Transverse colon (tissue), 3 donors: ENCODE measurements at regions not wholly inside any gene's neighbourhood (a gene's known extent, or its start where the extent isn't known, plus 50 kb on each side); places are given as distances from the start of the nearest gene placed in this dataset.

Experiments used
- EP300 ChIP-seq: sonication (generic); formaldehyde crosslinking; IDR thresholded peaks from one replicate; pipeline ENCODE4 v1.6.1; 2017; ENCODE audit warnings: antibody characterized with exemption, low read depth
- POLR2A ChIP-seq: fragments of 450-650 bp; IDR thresholded peaks from one replicate; pipeline ENCODE4 v1.6.1; 2016; ENCODE audit warnings: antibody characterized with exemption, mild to moderate bottlenecking, moderate library complexity
- POLR2AphosphoS5 ChIP-seq, 3 donors: sonication (generic); formaldehyde crosslinking; IDR thresholded peaks; one replicate each; pipeline ENCODE4 v1.6.1; 2016; ENCODE audit warnings: antibody characterized with exemption in 3 of 3

DNA sequence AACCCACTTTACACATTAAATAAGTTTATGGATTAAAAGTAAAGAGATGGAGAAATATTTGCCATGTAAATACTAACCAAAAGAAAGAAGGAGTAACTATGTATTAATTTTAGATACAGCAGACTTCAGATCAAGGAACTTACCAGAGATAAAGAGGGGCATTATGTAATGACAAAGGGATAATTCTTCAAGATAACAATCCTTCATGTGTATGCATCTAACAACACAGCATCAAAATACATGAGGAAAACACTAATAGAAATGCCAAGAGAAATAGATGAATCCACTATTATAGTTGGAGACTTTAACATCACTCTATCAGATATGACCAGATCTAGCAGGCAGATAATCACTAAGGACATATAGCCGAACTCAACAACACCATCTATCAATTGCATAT is 149.8 kb upstream of the ANKRD55 start:
- no peak for TF ChIP-seq POLR2A
- TF ChIP-seq POLR2AphosphoS5 (IDR thresholded peaks at IDR 0.05), result no peak
- TF ChIP-seq EP300, result no peak
